ENCODE measurements at regions not wholly inside any gene's neighbourhood (a gene's known extent, or its start where the extent isn't known, plus 50 kb on each side); places are given as distances from the start of the nearest gene placed in this dataset.

DNA sequence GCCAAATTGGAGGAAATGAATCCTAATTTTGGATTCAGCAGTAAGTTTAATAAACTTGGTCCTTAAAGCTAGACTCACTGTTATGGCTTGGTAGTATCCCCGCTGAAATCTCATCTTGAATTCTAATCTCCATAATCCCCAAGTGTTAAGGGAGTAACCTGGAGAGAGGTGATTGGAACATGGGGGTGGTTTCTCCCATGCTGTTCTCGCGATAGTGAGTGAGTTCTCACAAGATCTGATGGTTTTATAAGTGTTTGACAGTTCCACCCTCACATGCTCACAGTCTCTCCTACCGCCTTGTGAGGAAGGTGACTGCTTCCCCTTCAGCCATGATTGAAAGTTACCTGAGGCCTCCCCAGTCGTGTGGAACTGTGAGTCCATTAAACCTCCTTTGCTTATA lies 824.5 kb upstream of the WWC1 start:
- Histone ChIP-seq H3K4me1 (no peaks in the 10 kb centered on the region), H3K9me3 (no peaks in the 10 kb centered on the region; the same call in 1 of the 2 replicates), H3K36me3 (no peaks in the 10 kb centered on the region), H3K4me3 (ENCODE audit: low read depth, low read length) (no peak overlapping the region), H3K27me3 (no peaks in the 10 kb centered on the region)
- TF ChIP-seq, protein P1, sequence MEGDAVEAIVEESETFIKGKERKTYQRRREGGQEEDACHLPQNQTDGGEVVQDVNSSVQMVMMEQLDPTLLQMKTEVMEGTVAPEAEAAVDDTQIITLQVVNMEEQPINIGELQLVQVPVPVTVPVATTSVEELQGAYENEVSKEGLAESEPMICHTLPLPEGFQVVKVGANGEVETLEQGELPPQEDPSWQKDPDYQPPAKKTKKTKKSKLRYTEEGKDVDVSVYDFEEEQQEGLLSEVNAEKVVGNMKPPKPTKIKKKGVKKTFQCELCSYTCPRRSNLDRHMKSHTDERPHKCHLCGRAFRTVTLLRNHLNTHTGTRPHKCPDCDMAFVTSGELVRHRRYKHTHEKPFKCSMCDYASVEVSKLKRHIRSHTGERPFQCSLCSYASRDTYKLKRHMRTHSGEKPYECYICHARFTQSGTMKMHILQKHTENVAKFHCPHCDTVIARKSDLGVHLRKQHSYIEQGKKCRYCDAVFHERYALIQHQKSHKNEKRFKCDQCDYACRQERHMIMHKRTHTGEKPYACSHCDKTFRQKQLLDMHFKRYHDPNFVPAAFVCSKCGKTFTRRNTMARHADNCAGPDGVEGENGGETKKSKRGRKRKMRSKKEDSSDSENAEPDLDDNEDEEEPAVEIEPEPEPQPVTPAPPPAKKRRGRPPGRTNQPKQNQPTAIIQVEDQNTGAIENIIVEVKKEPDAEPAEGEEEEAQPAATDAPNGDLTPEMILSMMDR (IDR thresholded peaks at IDR 0.05; ENCODE audit: low read depth, low read length): no peak
- no peak for DNase-seq

DNA sequence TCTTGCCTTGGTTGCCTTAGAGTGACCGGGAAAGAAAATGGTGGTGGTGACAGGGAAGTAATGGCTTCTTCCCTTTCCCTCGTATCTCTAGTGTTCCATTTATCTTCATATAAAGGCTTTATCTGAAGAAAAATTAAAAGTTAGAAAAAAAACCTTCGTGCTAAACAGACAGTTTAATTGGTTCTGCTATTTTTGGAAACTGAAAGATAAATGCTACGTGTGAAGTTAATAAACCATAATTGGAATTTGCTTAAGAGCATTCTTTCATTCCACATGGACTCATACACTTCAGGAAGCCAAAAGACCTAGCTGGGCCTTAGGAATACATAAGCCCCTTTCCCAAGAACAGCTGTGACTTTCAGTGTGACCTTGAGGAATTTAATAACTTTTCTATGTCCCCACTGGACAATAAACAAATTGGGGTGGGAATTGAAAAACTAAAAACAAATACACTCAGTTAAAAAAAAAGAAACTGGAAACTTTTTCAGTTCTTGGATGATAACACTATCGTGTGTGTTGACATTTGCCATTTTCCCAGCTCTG lies 818.8 kb upstream of the WWC1 start:
- no peak overlapping the region for H3K4me3 ChIP-seq (ENCODE audit: low read depth, low read length)
- DNase-seq: no peak
- TF ChIP-seq, protein P1 (IDR thresholded peaks at IDR 0.05; ENCODE audit: low read depth, low read length): no peak
- no peaks in the 10 kb centered on the region; the same call in 1 of the 2 replicates for H3K9me3 ChIP-seq
- no peaks in the 10 kb centered on the region for H3K36me3 ChIP-seq
- H3K4me1 ChIP-seq: no peaks in the 10 kb centered on the region
- no peaks in the 10 kb centered on the region for H3K27me3 ChIP-seq

DNA sequence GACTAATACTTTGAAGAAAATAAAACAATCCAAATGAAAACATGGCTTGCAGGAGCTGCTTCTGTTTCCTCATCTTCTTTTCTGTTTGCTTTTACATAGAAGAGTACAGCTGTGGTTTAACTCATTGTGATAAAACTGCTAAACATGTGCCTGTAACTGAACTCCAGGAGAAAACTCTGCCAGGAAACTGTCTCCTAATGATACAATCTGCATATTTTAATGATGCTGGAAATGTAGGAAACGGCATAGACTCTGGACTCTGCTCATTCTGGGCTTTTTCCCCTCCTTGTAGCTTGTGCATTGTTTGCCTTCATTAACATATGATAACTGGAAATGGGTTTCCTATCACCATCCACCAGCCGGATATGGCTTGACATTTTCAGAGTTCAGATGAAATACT lies 813.3 kb upstream of the WWC1 start:
- Histone ChIP-seq H3K27me3 (no peaks in the 10 kb centered on the region), H3K4me3 (ENCODE audit: low read depth, low read length) (no peak overlapping the region), H3K4me1 (no peaks in the 10 kb centered on the region), H3K36me3 (no peaks in the 10 kb centered on the region), H3K9me3 (no peaks in the 10 kb centered on the region)
- no peak for DNase-seq
- TF ChIP-seq, protein P1 (IDR thresholded peaks at IDR 0.05; ENCODE audit: low read depth, low read length): no peak

DNA sequence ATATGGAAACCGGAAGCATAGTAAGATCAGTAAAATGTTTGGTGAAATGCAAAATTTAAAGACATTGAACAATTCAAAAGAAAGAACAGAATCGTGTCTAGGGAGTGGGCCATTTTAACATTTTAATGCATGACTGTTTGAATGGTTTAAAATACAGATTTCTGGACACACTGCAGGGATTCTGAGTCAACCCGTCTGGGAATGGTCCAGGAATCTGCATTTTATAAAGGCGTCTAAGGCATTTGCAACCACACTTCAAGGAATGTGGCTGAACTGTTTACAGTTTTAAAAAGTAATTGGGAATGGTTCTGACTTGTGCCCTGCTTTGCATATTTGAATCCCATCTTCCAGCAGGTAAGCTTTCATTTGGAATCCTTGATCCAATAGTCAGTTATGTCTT lies 811.7 kb upstream of the WWC1 start:
- H3K9me3 ChIP-seq: no peaks in the 10 kb centered on the region
- DNase-seq: no peak

DNA sequence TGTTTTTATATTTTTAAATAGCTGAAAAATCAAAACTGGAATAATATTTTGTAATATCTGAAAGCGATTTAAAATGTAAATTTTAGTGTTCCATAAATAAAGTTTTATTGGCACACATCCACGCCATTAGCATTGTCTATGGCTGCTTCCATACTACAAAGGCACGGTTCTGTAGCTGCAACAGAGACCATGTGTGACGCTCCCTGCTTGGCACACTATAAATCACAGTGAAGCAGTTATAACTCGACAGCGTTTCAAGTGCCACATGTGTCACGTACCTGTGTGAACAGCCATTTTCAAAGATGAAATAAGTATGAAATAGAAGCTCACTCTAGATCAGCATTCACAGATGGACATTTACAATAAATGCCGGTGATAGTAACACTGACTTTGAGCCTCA lies 810.1 kb upstream of the WWC1 start:
- no peaks in the 10 kb centered on the region for H3K27me3 ChIP-seq
- H3K4me1 ChIP-seq: no peaks in the 10 kb centered on the region
- TF ChIP-seq, protein P1 (IDR thresholded peaks at IDR 0.05; ENCODE audit: low read depth, low read length): no peak
- H3K4me3 ChIP-seq (ENCODE audit: low read depth, low read length): no peak overlapping the region
- H3K9me3 ChIP-seq: no peaks in the 10 kb centered on the region
- no peak for DNase-seq
- H3K36me3 ChIP-seq: no peaks in the 10 kb centered on the region

More for the DNA sequence above, 811.7 kb upstream of the WWC1 start:
- no peaks in the 10 kb centered on the region for H3K36me3 ChIP-seq
- H3K27me3 ChIP-seq: no peaks in the 10 kb centered on the region
- TF ChIP-seq, protein P1 (IDR thresholded peaks at IDR 0.05; ENCODE audit: low read depth, low read length): no peak
- no peaks in the 10 kb centered on the region for H3K4me1 ChIP-seq
- H3K4me3 ChIP-seq (ENCODE audit: low read depth, low read length): no peak overlapping the region

DNA sequence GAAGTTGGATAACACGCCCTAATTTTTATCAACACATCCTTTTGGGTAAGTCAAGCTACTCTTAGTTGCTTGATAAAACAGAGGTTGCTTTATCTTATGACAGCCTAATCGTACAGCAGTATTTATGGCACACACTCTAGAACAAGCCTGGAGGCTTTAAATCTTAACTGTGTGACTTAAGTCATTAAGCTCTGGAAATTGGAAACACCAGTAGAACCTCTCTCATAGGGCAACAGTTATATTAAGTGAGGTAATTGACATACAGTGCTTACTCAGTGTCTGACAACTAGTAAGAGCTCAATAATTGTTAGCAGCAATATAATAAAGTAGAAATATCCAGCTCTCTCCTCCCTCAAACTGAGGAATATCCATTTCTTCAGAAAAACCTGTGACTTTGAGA lies 808.9 kb upstream of the WWC1 start:
- Histone ChIP-seq H3K27me3 (no peaks in the 10 kb centered on the region), H3K4me3 (ENCODE audit: low read depth, low read length) (no peak overlapping the region), H3K4me1 (no peaks in the 10 kb centered on the region), H3K9me3 (no peaks in the 10 kb centered on the region), H3K36me3 (no peaks in the 10 kb centered on the region)
- DNase-seq: no peak
- TF ChIP-seq, protein P1 (IDR thresholded peaks at IDR 0.05; ENCODE audit: low read depth, low read length): no peak

Data from BE2C (cell line).